ENCODE measurements at regions not wholly inside any gene's neighbourhood (a gene's known extent, or its start where the extent isn't known, plus 50 kb on each side); places are given as distances from the start of the nearest gene placed in this dataset.

GRCh38 chr1:5405263-5405662 lies 587.0 kb downstream of the NPHP4 start:
- no peak for DNase-seq

- no peak for DNase-seq
Observed at GRCh38 chr1:5404412-5405203, 587.6 kb downstream of the NPHP4 start.

- DNase-seq: no peak
Observed at GRCh38 chr1:5403935-5404334, 588.3 kb downstream of the NPHP4 start.

- DNase-seq: no peak
Observed at GRCh38 chr1:5402618-5403017, 589.6 kb downstream of the NPHP4 start.

GRCh38 chr1:5399771-5400170 lies 592.5 kb downstream of the NPHP4 start:
- no peak for DNase-seq

GRCh38 chr1:5396593-5396992 lies 595.6 kb downstream of the NPHP4 start:
- no peak for DNase-seq

- DNase-seq: no peak
Observed at GRCh38 chr1:5394111-5394510, 598.1 kb downstream of the NPHP4 start.

- no peak for DNase-seq
Observed at GRCh38 chr1:5393603-5394002, 598.6 kb downstream of the NPHP4 start.

- DNase-seq: no peak
Observed at GRCh38 chr1:5393146-5393545, 599.1 kb downstream of the NPHP4 start.

- DNase-seq: no peak
Observed at GRCh38 chr1:5391725-5392124, 600.5 kb downstream of the NPHP4 start.

GRCh38 chr1:5390504-5390903 lies 601.7 kb downstream of the NPHP4 start:
- DNase-seq: no peak

- DNase-seq: no peak
Observed at GRCh38 chr1:5389101-5389885, 602.9 kb downstream of the NPHP4 start.

GRCh38 chr1:5388622-5389021 lies 603.6 kb downstream of the NPHP4 start:
- no peak for DNase-seq

- no peak for DNase-seq
Observed at GRCh38 chr1:5386371-5386770, 605.9 kb downstream of the NPHP4 start.

GRCh38 chr1:5385956-5386355 lies 606.3 kb downstream of the NPHP4 start:
- DNase-seq: no peak

- DNase-seq: no peak
Observed at GRCh38 chr1:5385096-5385799, 607.0 kb downstream of the NPHP4 start.

GRCh38 chr1:5381491-5381890 lies 610.7 kb downstream of the NPHP4 start:
- DNase-seq: no peak

GRCh38 chr1:5379176-5379759 lies 613.0 kb downstream of the NPHP4 start:
- no peak for DNase-seq

- no peak for DNase-seq
Observed at GRCh38 chr1:5376538-5377247, 615.5 kb downstream of the NPHP4 start.

- DNase-seq: no peak
Observed at GRCh38 chr1:5375481-5375880, 616.7 kb downstream of the NPHP4 start.

GRCh38 chr1:5374192-5374591 lies 618.0 kb downstream of the NPHP4 start:
- no peak for DNase-seq

- no peak for DNase-seq
Observed at GRCh38 chr1:5373281-5373680, 618.9 kb downstream of the NPHP4 start.
